Activated effector memory CD4-positive, alpha-beta T cell treated with Interleukin-2 at 50 U/mL for 16 hours (primary cell): ENCODE measurements at regions not wholly inside any gene's neighbourhood (a gene's known extent, or its start where the extent isn't known, plus 50 kb on each side); places are given as distances from the start of the nearest gene placed in this dataset.
"Not testable (repeated sequence)": the region's sequence is repeated elsewhere in the genome, so short reads cannot be mapped to it uniquely, and the experiment has no call there.

ENCODE experiments used
- DNase-seq: peaks from one replicate; pipeline ENCODE4 v3.0.0-alpha.2; 2020

GRCh38 chr10:47711428-47711827 lies 52.0 kb downstream of the SYT15B start:
- DNase-seq = not testable (repeated sequence)

- DNase-seq = not testable (repeated sequence)
Observed at GRCh38 chr10:47710443-47710842, 52.9 kb downstream of the SYT15B start.

GRCh38 chr10:47705698-47706414 lies 57.5 kb downstream of the SYT15B start:
- DNase-seq = peak; percentile 68

GRCh38 chr10:47701285-47701684 lies 62.1 kb downstream of the SYT15B start:
- DNase-seq = not testable (repeated sequence)

GRCh38 chr10:47699854-47700253 lies 63.5 kb downstream of the SYT15B start:
- DNase-seq = not testable (repeated sequence)

- not testable (repeated sequence) for DNase-seq
Observed at GRCh38 chr10:47696170-47696569, 67.2 kb downstream of the SYT15B start.

GRCh38 chr10:47695149-47695548 lies 68.2 kb downstream of the SYT15B start:
- DNase-seq = not testable (repeated sequence)

- not testable (repeated sequence) for DNase-seq
Observed at GRCh38 chr10:47690304-47690703, 73.1 kb downstream of the SYT15B start.

- DNase-seq = not testable (repeated sequence)
Observed at GRCh38 chr10:47683826-47684475, 79.4 kb downstream of the SYT15B start.

- not testable (repeated sequence) for DNase-seq
Observed at GRCh38 chr10:47681638-47681990, 81.8 kb downstream of the SYT15B start.

- DNase-seq = not testable (repeated sequence)
Observed at GRCh38 chr10:47680848-47681637, 82.3 kb downstream of the SYT15B start.

GRCh38 chr10:47676102-47676501 lies 87.3 kb downstream of the SYT15B start:
- DNase-seq = not testable (repeated sequence)

- not testable (repeated sequence) for DNase-seq
Observed at GRCh38 chr10:47675577-47675976, 87.8 kb downstream of the SYT15B start.

GRCh38 chr10:47673128-47673527 lies 90.3 kb downstream of the SYT15B start:
- not testable (repeated sequence) for DNase-seq

GRCh38 chr10:47670857-47671256 lies 92.5 kb downstream of the SYT15B start:
- DNase-seq = not testable (repeated sequence)

GRCh38 chr10:47661955-47662577 lies 101.3 kb downstream of the SYT15B start:
- not testable (repeated sequence) for DNase-seq

- DNase-seq = not testable (repeated sequence)
Observed at GRCh38 chr10:47656732-47657131, 106.7 kb downstream of the SYT15B start.

GRCh38 chr10:47654161-47654560 lies 109.2 kb downstream of the SYT15B start:
- DNase-seq = not testable (repeated sequence)

- not testable (repeated sequence) for DNase-seq
Observed at GRCh38 chr10:47648594-47648993, 114.8 kb downstream of the SYT15B start.

GRCh38 chr10:47647523-47648101 lies 115.8 kb downstream of the SYT15B start:
- DNase-seq = not testable (repeated sequence)

- not testable (repeated sequence) for DNase-seq
Observed at GRCh38 chr10:47646686-47647273, 116.6 kb downstream of the SYT15B start.

- not testable (repeated sequence) for DNase-seq
Observed at GRCh38 chr10:47626975-47627374, 103.5 kb upstream of the AGAP9 start.
